Suprapubic skin (tissue), 4 donors: ENCODE measurements at regions not wholly inside any gene's neighbourhood (a gene's known extent, or its start where the extent isn't known, plus 50 kb on each side); places are given as distances from the start of the nearest gene placed in this dataset.

ENCODE experiments used
- DNase-seq, 2 donors: peaks; one replicate each; pipeline ENCODE4 v3.0.0-alpha.2; 2019; ENCODE audit warnings: low spot score in 2 of 2
- H3K27ac ChIP-seq: fragments of 200-600 bp; sonication (generic); one replicate; pipeline ENCODE4 v1.5.1; 2019
- H3K27me3 ChIP-seq: fragments of 200-600 bp; sonication (generic); one replicate; pipeline ENCODE4 v1.5.1; 2019
- H3K36me3 ChIP-seq: fragments of 200-600 bp; sonication (generic); one replicate; pipeline ENCODE4 v1.5.1; 2019
- H3K4me1 ChIP-seq: fragments of 200-600 bp; sonication (generic); one replicate; pipeline ENCODE4 v1.5.1; 2019
- H3K4me3 ChIP-seq: fragments of 200-600 bp; sonication (generic); one replicate; pipeline ENCODE4 v1.5.1; 2019; ENCODE audit warnings: mild to moderate bottlenecking
- H3K9me3 ChIP-seq: fragments of 200-600 bp; sonication (generic); one replicate; pipeline ENCODE4 v1.5.1; 2019
- CTCF ChIP-seq, 2 donors: fragments of 200-600 bp in 1 of 2; fragments of 450-650 bp in 1 of 2; sonication (generic) in 1 of 2; IDR thresholded peaks; one replicate each; pipeline ENCODE4 v1.5.1; 2016 to 2019; ENCODE audit warnings: antibody characterized with exemption in 2 of 2, mild to moderate bottlenecking in 1 of 2, moderate library complexity in 1 of 2
- EP300 ChIP-seq: sonication (generic); formaldehyde crosslinking; IDR thresholded peaks from one replicate; pipeline ENCODE4 v1.6.1; 2017; ENCODE audit warnings: antibody characterized with exemption
- POLR2A ChIP-seq, 2 donors: fragments of 450-650 bp; IDR thresholded peaks; one replicate each; pipeline ENCODE4 v1.6.1; 2017; ENCODE audit warnings: antibody characterized with exemption in 2 of 2, mild to moderate bottlenecking in 2 of 2, moderate library complexity in 2 of 2
- POLR2AphosphoS5 ChIP-seq, 3 donors: sonication (generic); formaldehyde crosslinking; IDR thresholded peaks; one replicate each; pipeline ENCODE4 v1.6.1; 2017; ENCODE audit warnings: antibody characterized with exemption in 3 of 3
- WGBS: methylation state at CpG from one replicate; pipeline ENCODE4 v1.1.5; 2018; 5-methylcytosine and 5-hydroxymethylcytosine counted together

- Histone ChIP-seq H3K36me3 (no peaks in the 10 kb centered on the region), H3K4me1 (no peaks in the 10 kb centered on the region), H3K4me3 (no peak overlapping the region), H3K27me3 (peaks cover 30% of the 10 kb centered on the region), H3K27ac (no peak overlapping the region), H3K9me3 (no peaks in the 10 kb centered on the region)
- TF ChIP-seq EP300: no peak
- no peak for TF ChIP-seq POLR2AphosphoS5 (IDR thresholded peaks at IDR 0.05)
- TF ChIP-seq POLR2A (IDR thresholded peaks at IDR 0.05): no peak
- TF ChIP-seq CTCF (IDR thresholded peaks at IDR 0.05): no peak
- 85% methylated on average over 2 of the region's 2 CpGs for WGBS
- DNase-seq: no peak
These were observed 420.0 kb downstream of the MATN1 start for GRCh38 chr1:30303387-30303786.

- DNase-seq: peak in 1 of 2 donors; percentile 35
- Histone ChIP-seq H3K36me3 (no peaks in the 10 kb centered on the region), H3K9me3 (no peaks in the 10 kb centered on the region), H3K4me3 (no peak overlapping the region), H3K4me1 (no peaks in the 10 kb centered on the region), H3K27me3 (peaks cover 27% of the 10 kb centered on the region), H3K27ac (no peak overlapping the region)
- TF ChIP-seq EP300 (no peak), POLR2A (IDR thresholded peaks at IDR 0.05) (no peak), CTCF (IDR thresholded peaks at IDR 0.05) (no peak), POLR2AphosphoS5 (IDR thresholded peaks at IDR 0.05) (no peak)
- whole genome bisulfite sequencing: 44% methylated on average over 5 of the region's 5 CpGs
These were observed 420.5 kb downstream of the MATN1 start for GRCh38 chr1:30302858-30303257.

- 84% methylated on average over 5 of the region's 5 CpGs for WGBS
- Histone ChIP-seq H3K27ac (no peak overlapping the region), H3K9me3 (no peaks in the 10 kb centered on the region), H3K4me1 (no peaks in the 10 kb centered on the region), H3K4me3 (no peak overlapping the region), H3K36me3 (no peaks in the 10 kb centered on the region), H3K27me3 (peaks cover 24% of the 10 kb centered on the region)
- DNase-seq: peak in 1 of 2 donors; percentile 28
- no peak for TF ChIP-seq POLR2A (IDR thresholded peaks at IDR 0.05)
These were observed 422.7 kb downstream of the MATN1 start for GRCh38 chr1:30300669-30301068.

- Histone ChIP-seq H3K9me3 (no peaks in the 10 kb centered on the region), H3K27me3 (peaks cover 20% of the 10 kb centered on the region), H3K4me1 (no peaks in the 10 kb centered on the region), H3K4me3 (no peak overlapping the region), H3K36me3 (no peaks in the 10 kb centered on the region), H3K27ac (no peak overlapping the region)
- no peak for DNase-seq
- TF ChIP-seq EP300 (no peak), POLR2A (IDR thresholded peaks at IDR 0.05) (no peak), POLR2AphosphoS5 (IDR thresholded peaks at IDR 0.05) (no peak), CTCF (IDR thresholded peaks at IDR 0.05) (no peak)
- 75% methylated on average over 2 of the region's 2 CpGs for WGBS
These were observed 424.0 kb downstream of the MATN1 start for GRCh38 chr1:30299393-30299792.

- WGBS: 62% methylated on average over 4 of the region's 4 CpGs
- Histone ChIP-seq H3K4me1 (no peaks in the 10 kb centered on the region), H3K4me3 (no peak overlapping the region), H3K36me3 (no peaks in the 10 kb centered on the region), H3K27ac (no peak overlapping the region), H3K27me3 (peaks cover 11% of the 10 kb centered on the region), H3K9me3 (no peaks in the 10 kb centered on the region)
- TF ChIP-seq POLR2A (IDR thresholded peaks at IDR 0.05): no peak
- no peak for TF ChIP-seq POLR2AphosphoS5 (IDR thresholded peaks at IDR 0.05)
- no peak for TF ChIP-seq EP300
- no peak for TF ChIP-seq CTCF (IDR thresholded peaks at IDR 0.05)
- no peak for DNase-seq
These were observed 427.7 kb downstream of the MATN1 start for GRCh38 chr1:30295674-30296073.

GRCh38 chr1:30295266-30295665, 428.1 kb downstream of the MATN1 start:
- no peak for TF ChIP-seq CTCF (IDR thresholded peaks at IDR 0.05)
- H3K27ac ChIP-seq: no peak overlapping the region
- no peak overlapping the region for H3K4me3 ChIP-seq
- H3K4me1 ChIP-seq: no peaks in the 10 kb centered on the region
- no peaks in the 10 kb centered on the region for H3K36me3 ChIP-seq
- 65% methylated on average over 2 of the region's 2 CpGs for WGBS
- no peak for DNase-seq
- H3K9me3 ChIP-seq: no peaks in the 10 kb centered on the region
- peaks cover 11% of the 10 kb centered on the region for H3K27me3 ChIP-seq
